Activated CD4-positive, CD25-positive, alpha-beta regulatory T cell treated with anti-CD3 and anti-CD28 coated beads, Interleukin-2, amount 50 U/mL, for 72 hours (primary cell): ENCODE measurements at regions not wholly inside any gene's neighbourhood (a gene's known extent, or its start where the extent isn't known, plus 50 kb on each side); places are given as distances from the start of the nearest gene placed in this dataset.

Experiments
- DNase-seq: peaks from one replicate; pipeline ENCODE4 v3.0.0; 2021

- peak; percentile 53 for DNase-seq
These were observed 110.9 kb downstream of the HFE start for GRCh38 chr6:26197933-26198721.

GRCh38 chr6:26198722-26199056 is 111.5 kb downstream of the HFE start:
- no peak for DNase-seq

- peak; percentile 81 for DNase-seq
These were observed 112.0 kb downstream of the HFE start for GRCh38 chr6:26199057-26199772.

GRCh38 chr6:26199773-26200764 is 112.8 kb downstream of the HFE start:
- no peak for DNase-seq

- no peak for DNase-seq
These were observed 113.9 kb downstream of the HFE start for GRCh38 chr6:26200918-26201721.

- no peak for DNase-seq
These were observed 115.0 kb downstream of the HFE start for GRCh38 chr6:26202201-26202611.

GRCh38 chr6:26202811-26203583 is 115.8 kb downstream of the HFE start:
- DNase-seq, result no peak

- DNase-seq, result peak; percentile 77
These were observed 117.3 kb downstream of the HFE start for GRCh38 chr6:26204332-26205160.

GRCh38 chr6:26205161-26205624 is 118.0 kb downstream of the HFE start:
- DNase-seq, result peak; percentile 74

GRCh38 chr6:26205625-26206574 is 118.7 kb downstream of the HFE start:
- no peak for DNase-seq

GRCh38 chr6:26206868-26207801 is 119.9 kb downstream of the HFE start:
- no peak for DNase-seq

GRCh38 chr6:26211963-26212362 is 124.7 kb downstream of the HFE start:
- DNase-seq, result no peak

GRCh38 chr6:26213334-26214075 is 126.3 kb downstream of the HFE start:
- DNase-seq, result no peak

GRCh38 chr6:26214803-26215584 is 127.8 kb downstream of the HFE start:
- no peak for DNase-seq

GRCh38 chr6:26215585-26216358 is 128.5 kb downstream of the HFE start:
- peak; percentile 53 for DNase-seq
